ENCODE measurements at regions not wholly inside any gene's neighbourhood (a gene's known extent, or its start where the extent isn't known, plus 50 kb on each side); places are given as distances from the start of the nearest gene placed in this dataset.
A peak's percentile ranks its signal among the peaks of the same experiment; 100 is the strongest.

- Histone ChIP-seq H3K4me2 (ENCODE audit: low read length) (no peak overlapping the region), H2AFZ (ENCODE audit: low read length) (no peak overlapping the region), H3K9me3 (ENCODE audit: low read length) (no peaks in the 10 kb centered on the region), H3K36me3 (ENCODE audit: insufficient read depth, low read length) (no peaks in the 10 kb centered on the region), H3K4me1 (ENCODE audit: insufficient read depth, low read length, poor library complexity, severe bottlenecking) (no peaks in the 10 kb centered on the region), H3K79me2 (ENCODE audit: insufficient read depth, low read depth, low read length) (no peaks in the 10 kb centered on the region), H3K4me3 (ENCODE audit: low read depth, low read length, poor library complexity, severe bottlenecking) (no peak overlapping the region), H3K9me2 (ENCODE audit: insufficient read depth, low read length) (no peaks in the 10 kb centered on the region), H4K20me1 (ENCODE audit: insufficient read depth, low read length) (no peaks in the 10 kb centered on the region), H3K27ac (ENCODE audit: low read depth, low read length, poor library complexity, severe bottlenecking) (no peak overlapping the region)
- DNase-seq (ENCODE audit: low spot score) = no peak
- no TSS peak for BruUV-seq (replicated peaks)
- TF ChIP-seq CTCF (conservative IDR thresholded peaks at IDR 0.05; ENCODE audit: low read length) (no peak), EZH2phosphoT487 (IDR thresholded peaks at IDR 0.05; ENCODE audit: borderline replicate concordance, low read depth, low read length) (no peak)
- intact Hi-C loops (cut with micrococcal nuclease; ENCODE audit: unreplicated experiment) = no loop called here
- CTCF ChIA-PET (ENCODE audit: unreplicated experiment) = no interaction called here
- POLR2A ChIA-PET = interaction anchor here (0.7 kb wide), 1 partner anchor 507 kb away, joined by 3 read pairs; no protein-coding TSS in a partner anchor
Observed at GRCh38 chr4:111839141-111839540, 306.1 kb upstream of the FAM241A start.

GRCh38 chr4:111842336-111842735 lies 302.9 kb upstream of the FAM241A start:
- H4K20me1 ChIP-seq (ENCODE audit: insufficient read depth, low read length) = no peaks in the 10 kb centered on the region
- intact Hi-C loops (cut with micrococcal nuclease; ENCODE audit: unreplicated experiment) = no loop called here
- no peaks in the 10 kb centered on the region for H3K36me3 ChIP-seq (ENCODE audit: insufficient read depth, low read length)
- H3K4me2 ChIP-seq (ENCODE audit: low read length) = no peak overlapping the region
- no peaks in the 10 kb centered on the region for H3K9me3 ChIP-seq (ENCODE audit: low read length)
- BruUV-seq (replicated peaks) = no TSS peak
- CTCF ChIA-PET (ENCODE audit: unreplicated experiment) = no interaction called here
- H3K9me2 ChIP-seq (ENCODE audit: insufficient read depth, low read length) = no peaks in the 10 kb centered on the region
- no peak overlapping the region for H3K4me3 ChIP-seq (ENCODE audit: low read depth, low read length, poor library complexity, severe bottlenecking)
- no peak for DNase-seq (ENCODE audit: low spot score)
- POLR2A ChIA-PET = no interaction called here
- no peak overlapping the region for H3K27ac ChIP-seq (ENCODE audit: low read depth, low read length, poor library complexity, severe bottlenecking)
- H3K79me2 ChIP-seq (ENCODE audit: insufficient read depth, low read depth, low read length) = no peaks in the 10 kb centered on the region
- no peak overlapping the region for H2AFZ ChIP-seq (ENCODE audit: low read length)
- H3K4me1 ChIP-seq (ENCODE audit: insufficient read depth, low read length, poor library complexity, severe bottlenecking) = no peaks in the 10 kb centered on the region
- TF ChIP-seq EZH2phosphoT487 (IDR thresholded peaks at IDR 0.05; ENCODE audit: borderline replicate concordance, low read depth, low read length) = no peak
- no peak for TF ChIP-seq CTCF (conservative IDR thresholded peaks at IDR 0.05; ENCODE audit: low read length)

GRCh38 chr4:111847296-111848008 lies 297.8 kb upstream of the FAM241A start:
- Histone ChIP-seq H3K4me1 (ENCODE audit: insufficient read depth, low read length, poor library complexity, severe bottlenecking) (no peaks in the 10 kb centered on the region), H3K79me2 (ENCODE audit: insufficient read depth, low read depth, low read length) (no peaks in the 10 kb centered on the region), H4K20me1 (ENCODE audit: insufficient read depth, low read length) (no peaks in the 10 kb centered on the region), H3K36me3 (ENCODE audit: insufficient read depth, low read length) (no peaks in the 10 kb centered on the region), H3K9me3 (ENCODE audit: low read length) (no peaks in the 10 kb centered on the region), H3K9me2 (ENCODE audit: insufficient read depth, low read length) (no peaks in the 10 kb centered on the region), H3K4me2 (ENCODE audit: low read length) (no peak overlapping the region), H3K27ac (ENCODE audit: low read depth, low read length, poor library complexity, severe bottlenecking) (no peak overlapping the region), H3K4me3 (ENCODE audit: low read depth, low read length, poor library complexity, severe bottlenecking) (no peak overlapping the region), H2AFZ (ENCODE audit: low read length) (no peak overlapping the region)
- ChIA-PET CTCF (ENCODE audit: unreplicated experiment) (no interaction called here), POLR2A (interaction anchor here (0.9 to 1.6 kb wide), 3 partner anchors 11 to 24 kb away, joined by 3 to 5 read pairs (median 4); no protein-coding TSS in a partner anchor)
- BruUV-seq (replicated peaks) = no TSS peak
- no peak for DNase-seq (ENCODE audit: low spot score)
- peak; percentile 42; the same call in 1 of the 2 replicates for TF ChIP-seq CTCF (conservative IDR thresholded peaks at IDR 0.05; ENCODE audit: low read length)
- no peak for TF ChIP-seq EZH2phosphoT487 (IDR thresholded peaks at IDR 0.05; ENCODE audit: borderline replicate concordance, low read depth, low read length)
- intact Hi-C loops (cut with micrococcal nuclease; ENCODE audit: unreplicated experiment) = no loop called here

Data from OCI-LY7 (cell line).